ENCODE measurements at regions not wholly inside any gene's neighbourhood (a gene's known extent, or its start where the extent isn't known, plus 50 kb on each side); places are given as distances from the start of the nearest gene placed in this dataset.

DNA sequence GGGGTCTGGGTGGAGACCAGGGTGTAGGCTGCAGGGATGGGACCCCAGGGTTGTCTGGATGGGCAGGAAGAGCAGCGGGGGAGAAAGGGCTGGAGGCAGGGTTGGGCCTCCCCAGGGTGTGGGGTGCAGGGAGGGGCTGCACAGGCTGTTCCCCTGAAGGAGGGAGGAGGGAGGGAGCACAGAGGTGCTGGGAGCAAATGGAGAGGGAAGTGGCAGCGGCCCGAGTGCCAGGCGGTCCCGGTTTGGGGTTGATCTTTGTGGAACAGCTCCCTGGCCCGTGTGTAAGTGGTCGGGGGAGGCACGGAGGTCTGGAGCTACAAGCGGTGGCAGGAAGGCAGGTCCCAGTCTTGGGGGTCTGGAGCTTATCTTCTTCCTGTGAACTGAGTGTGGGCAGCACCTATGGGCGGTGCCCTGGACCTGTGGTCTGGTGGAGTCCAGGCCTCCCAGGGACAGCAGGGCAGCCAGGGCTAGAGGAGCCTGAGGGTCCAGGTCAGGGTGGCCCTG lies 391.6 kb downstream of the TMEM121 start (continued):
- TF ChIP-seq, protein P1, sequence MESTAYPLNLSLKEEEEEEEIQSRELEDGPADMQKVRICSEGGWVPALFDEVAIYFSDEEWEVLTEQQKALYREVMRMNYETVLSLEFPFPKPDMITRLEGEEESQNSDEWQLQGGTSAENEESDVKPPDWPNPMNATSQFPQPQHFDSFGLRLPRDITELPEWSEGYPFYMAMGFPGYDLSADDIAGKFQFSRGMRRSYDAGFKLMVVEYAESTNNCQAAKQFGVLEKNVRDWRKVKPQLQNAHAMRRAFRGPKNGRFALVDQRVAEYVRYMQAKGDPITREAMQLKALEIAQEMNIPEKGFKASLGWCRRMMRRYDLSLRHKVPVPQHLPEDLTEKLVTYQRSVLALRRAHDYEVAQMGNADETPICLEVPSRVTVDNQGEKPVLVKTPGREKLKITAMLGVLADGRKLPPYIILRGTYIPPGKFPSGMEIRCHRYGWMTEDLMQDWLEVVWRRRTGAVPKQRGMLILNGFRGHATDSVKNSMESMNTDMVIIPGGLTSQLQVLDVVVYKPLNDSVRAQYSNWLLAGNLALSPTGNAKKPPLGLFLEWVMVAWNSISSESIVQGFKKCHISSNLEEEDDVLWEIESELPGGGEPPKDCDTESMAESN (CRISPR knock-in tag; conservative IDR thresholded peaks at IDR 0.05), result no peak
- TF ChIP-seq KAT2B (IDR thresholded peaks at IDR 0.05; ENCODE audit: borderline replicate concordance, low read depth, low read length), result no peak

DNA sequence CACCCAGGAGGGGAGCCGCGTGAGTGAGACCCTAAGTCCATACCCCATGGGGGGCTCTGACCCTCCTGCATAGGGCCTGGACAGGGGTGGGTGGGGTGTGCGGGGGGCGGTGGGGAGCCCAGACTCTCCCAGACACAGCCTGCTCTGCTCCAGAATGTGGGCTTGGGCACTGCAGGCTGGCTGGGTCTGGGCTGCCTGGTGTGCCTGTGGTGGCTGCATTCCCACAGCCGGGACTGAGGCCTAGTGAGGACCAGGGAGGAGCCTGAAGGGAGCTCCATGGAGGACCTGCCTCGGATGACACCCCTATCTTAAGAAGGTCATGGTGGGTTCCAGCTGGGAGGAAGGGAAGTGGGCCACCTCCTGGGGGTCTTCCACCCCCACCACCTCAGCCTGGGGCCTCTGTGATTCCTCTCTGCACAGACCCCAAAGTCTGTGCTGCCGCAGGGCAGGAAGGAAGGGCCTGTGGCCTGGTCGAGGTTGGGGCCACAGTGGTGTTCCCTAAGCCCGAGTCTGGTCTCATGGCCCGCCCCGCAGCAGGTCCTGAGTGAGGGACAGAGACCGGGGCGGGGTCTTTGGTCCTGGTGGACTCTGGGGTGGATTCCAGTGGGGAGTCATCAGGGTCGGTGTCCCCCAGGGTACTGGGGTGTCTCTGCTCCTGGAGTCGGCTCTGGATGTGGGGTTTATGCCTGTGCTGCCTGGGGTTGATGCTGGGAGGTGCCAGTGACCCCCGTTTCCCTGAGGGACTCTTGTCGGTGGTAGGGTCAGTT lies 392.3 kb downstream of the TMEM121 start:
- Histone ChIP-seq H3K36me3 (replicated peaks in 1 of 2; ENCODE audit: control insufficient read depth in 1 of 2, insufficient read depth in 2 of 2, low read length in 2 of 2) (no peaks in the 10 kb centered on the region), H3K79me2 (ENCODE audit: insufficient read depth, low read length) (no peaks in the 10 kb centered on the region), H3K4me2 (ENCODE audit: low read depth, low read length) (no peak overlapping the region), H3K4me1 (ENCODE audit: insufficient read depth, low read length) (no peaks in the 10 kb centered on the region), H2AFZ (ENCODE audit: low read length) (no peak overlapping the region), H3K27ac (ENCODE audit: extremely low read length, insufficient read depth, low read length) (no peak overlapping the region), H3K4me3 (replicated peaks in 1 of 3; ENCODE audit: insufficient read depth in 1 of 3, low read depth in 2 of 3, low read length in 3 of 3) (no peak overlapping the region), H3K9me3 (ENCODE audit: low read length) (no peaks in the 10 kb centered on the region), H3K27me3 (ENCODE audit: control insufficient read depth in 1 of 2, insufficient read depth in 2 of 2, low read length in 2 of 2) (peaks cover 0 to 3% of the 10 kb centered on the region in 2 experiments; a peak in 2 of 5 replicates), H4K20me1 (ENCODE audit: insufficient read depth, low read length) (no peaks in the 10 kb centered on the region), H3K9ac (ENCODE audit: insufficient read depth, low read depth, low read length) (no peak overlapping the region)
- 60% methylated on average over 1 of the region's 17 CpGs for WGBS (ENCODE audit: low lambda C conversion rate)
- BruUV-seq (replicated peaks), result no TSS peak
- CTCF ChIA-PET (ENCODE audit: low intra/inter-chr PET ratio, low total read pairs), result no interaction called here
- in situ Hi-C loops (cut with HindIII; ENCODE audit: extremely low pct_ligation_motif_present, low pct_unique_long_range_greater_than_20kb), result no loop called here
- intact Hi-C loops (cut with micrococcal nuclease; ENCODE audit: unreplicated experiment), result no loop called here
- DNase-seq (ENCODE audit: low spot score) (no peak), FAIRE-seq (no peak), ATAC-seq (no peak)
- no peak for TF ChIP-seq MAFK (conservative IDR thresholded peaks at IDR 0.05 in 1 of 2, IDR thresholded peaks at IDR 0.05 in 1 of 2; ENCODE audit: low read length in 2 of 2)
- POLR2A ChIA-PET, result no interaction called here

Measured in HepG2 (cell line).